HG03442 (cell line): ENCODE measurements at regions not wholly inside any gene's neighbourhood (a gene's known extent, or its start where the extent isn't known, plus 50 kb on each side); places are given as distances from the start of the nearest gene placed in this dataset.
"Not testable (repeated sequence)": the region's sequence is repeated elsewhere in the genome, so short reads cannot be mapped to it uniquely, and the experiment has no call there.

Experiments
- ATAC-seq: cut with Tn5 transposase; IDR thresholded peaks from one replicate; pipeline ENCODE4 v1.9.1; 2021; ENCODE audit warnings: mild to moderate bottlenecking, moderate library complexity; ENCODE audit not compliant: unreplicated experiment

DNA sequence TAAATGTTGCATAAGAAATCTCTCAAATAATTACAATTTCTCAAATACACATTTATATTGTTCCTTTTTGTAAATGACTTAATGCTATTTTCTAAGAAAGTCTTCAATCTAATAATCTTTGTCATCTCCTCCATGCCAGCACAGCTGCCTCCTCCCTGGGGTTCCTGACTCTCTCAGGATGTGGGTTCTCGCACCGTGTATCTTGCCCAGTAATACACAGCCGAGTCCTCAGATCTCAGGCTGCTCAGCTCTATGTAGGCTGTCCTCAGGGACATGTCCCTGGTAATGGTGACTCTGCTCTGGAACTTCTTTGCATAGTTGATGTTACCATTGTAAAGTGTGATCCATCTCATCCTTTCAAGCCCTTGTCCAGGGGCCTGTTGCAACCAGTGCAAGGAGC is 1223.7 kb downstream of the TMEM121 start:
- ATAC-seq: not testable (repeated sequence)

DNA sequence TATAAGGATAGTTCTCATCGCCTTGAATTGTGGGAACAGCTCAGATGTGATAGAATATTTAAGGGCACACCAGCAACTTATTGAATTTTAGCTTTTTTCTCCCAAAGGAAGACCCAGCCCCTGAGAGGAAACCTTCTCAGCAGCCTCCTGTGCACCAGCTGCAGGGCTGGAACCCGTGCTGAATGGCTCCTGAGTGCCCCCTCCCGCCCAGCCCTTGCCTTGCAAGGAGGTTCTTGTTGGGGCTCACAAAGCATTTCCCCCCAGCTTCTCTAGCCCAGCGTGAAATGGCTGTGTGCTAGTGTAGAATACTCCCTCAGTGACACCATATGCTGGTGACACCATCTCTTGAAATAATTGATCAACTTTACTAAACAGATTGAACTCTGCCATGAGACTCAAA is 1227.4 kb downstream of the TMEM121 start:
- not testable (repeated sequence) for ATAC-seq

DNA sequence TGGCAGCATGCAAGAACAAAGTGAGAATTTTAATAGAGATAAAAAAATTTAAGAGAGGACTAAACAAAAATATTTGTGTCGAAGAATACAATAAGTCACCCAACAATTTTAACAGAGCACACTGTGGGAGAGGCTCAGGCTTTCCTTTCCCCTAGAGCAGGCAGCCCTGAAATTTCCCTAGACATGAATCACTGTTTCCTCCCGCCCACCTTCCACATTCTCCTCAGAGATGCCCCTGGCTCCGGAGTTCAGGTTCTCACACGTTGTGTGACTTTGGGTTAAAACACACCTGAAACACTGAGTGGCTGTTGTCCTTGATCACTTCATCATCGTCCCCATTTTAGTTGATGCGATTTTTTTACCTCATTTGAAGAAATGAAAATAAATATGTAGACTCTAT is 1231.1 kb downstream of the TMEM121 start:
- ATAC-seq: not testable (repeated sequence)

DNA sequence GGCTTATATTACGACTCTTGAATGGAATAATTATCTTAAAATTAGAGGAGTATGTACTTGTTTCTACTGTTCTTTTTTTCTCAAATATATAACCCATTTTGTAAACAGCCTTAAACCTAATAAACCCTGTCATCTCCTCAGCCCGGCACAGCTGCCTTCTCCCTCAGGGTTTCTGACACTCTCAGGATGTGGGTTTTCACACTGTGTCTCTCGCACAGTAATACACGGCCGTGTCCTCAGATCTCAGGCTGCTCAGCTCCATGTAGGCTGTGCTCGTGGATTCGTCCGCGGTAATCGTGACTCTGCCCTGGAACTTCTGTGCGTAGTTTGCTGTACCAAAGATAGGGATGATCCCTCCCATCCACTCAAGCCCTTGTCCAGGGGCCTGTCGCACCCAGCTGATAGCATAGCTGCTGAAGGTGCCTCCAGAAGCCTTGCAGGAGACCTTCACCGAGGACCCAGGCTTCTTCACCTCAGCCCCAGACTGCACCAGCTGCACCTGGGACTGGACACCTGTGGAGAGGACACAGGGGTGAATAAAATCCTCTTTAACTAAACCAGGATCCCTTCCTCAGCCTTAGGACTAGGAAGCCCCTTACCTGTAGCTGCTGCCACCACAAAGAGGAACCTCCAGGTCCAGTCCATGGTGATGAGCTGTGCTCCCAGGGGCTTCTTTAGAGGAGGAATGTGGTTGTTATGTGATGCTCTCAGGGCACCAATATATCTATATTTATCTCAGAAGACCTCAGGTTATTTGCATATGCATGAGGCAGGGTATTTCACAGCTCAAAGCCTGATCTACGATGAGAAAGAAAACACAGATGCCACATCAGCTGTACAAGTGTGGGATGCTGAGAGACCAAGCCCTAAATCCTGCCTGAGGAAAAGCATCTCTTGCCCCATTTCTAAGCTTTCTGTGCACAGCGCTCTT is 1235.8 kb downstream of the TMEM121 start:
- ATAC-seq: peak; percentile 76

DNA sequence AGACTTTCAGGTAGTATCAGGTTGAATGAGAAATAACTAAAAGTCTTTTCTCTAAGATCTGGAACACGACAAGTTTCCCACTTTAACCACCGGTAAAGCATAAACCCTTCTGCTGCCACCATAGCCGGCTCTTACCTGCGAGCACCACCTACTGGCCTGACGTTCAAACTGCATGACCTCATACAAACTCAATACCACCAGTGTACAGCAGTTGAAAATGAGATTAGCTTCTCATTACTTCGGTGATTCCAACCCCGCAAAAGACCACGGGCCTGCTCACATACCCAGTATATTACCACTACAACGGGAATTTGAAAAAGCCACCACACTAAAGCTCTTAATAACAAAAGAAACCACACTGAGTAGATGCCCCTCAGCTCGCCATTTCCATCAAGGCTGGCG is 1238.6 kb downstream of the TMEM121 start:
- ATAC-seq: not testable (repeated sequence)

DNA sequence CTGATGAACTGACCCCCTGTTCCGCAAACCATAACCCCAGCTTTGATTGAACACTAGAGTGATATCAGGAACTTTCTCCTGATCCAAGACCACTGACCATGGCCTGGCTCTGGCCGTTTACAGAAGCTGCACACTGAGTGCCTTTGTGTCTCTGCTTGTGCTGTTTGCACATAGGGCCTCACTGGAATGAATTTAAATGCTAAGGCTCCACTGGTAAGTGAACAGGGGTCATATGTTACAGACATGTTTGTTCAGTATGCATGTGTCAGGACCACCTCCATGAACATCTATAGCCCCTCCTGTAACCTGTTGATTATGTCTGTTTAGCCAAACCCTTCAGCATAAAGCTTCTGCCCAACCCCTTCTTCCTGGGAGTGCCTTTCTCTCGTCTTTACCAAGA is 1239.8 kb downstream of the TMEM121 start:
- no peak for ATAC-seq

DNA sequence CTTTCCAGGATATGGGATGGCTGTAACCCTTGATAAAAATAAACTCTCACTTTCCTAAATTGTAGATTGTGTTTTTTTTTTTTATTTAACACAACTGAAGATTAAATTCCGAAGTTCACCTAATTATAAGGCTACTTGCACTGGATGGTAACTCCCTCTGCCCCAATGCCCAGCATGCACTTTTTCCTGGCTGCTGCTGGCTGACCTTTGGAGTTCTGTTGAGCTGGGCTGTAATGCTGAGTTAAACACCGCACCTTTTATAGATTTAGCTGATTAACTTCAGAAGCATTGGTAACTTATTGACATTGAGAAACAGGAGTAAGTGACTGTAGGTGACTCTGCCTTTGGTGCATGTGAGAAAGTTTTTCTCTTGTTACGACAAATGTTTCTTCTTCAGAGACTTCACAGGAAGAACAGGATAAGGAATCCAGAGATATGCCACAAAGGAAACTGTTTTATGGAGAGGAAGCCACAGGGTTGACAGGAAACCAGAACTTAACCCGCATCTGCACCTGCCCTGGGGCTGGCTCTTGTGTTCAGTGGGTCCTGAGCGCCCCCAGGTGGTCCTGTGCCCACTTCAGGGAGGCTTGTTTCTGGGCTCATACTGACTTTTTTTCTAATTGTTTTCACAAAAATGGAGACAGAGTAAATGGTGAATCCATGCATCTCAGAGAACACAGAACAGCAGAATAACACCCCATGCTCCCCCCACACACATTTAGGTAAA is 1240.3 kb downstream of the TMEM121 start:
- ATAC-seq: not testable (repeated sequence)

DNA sequence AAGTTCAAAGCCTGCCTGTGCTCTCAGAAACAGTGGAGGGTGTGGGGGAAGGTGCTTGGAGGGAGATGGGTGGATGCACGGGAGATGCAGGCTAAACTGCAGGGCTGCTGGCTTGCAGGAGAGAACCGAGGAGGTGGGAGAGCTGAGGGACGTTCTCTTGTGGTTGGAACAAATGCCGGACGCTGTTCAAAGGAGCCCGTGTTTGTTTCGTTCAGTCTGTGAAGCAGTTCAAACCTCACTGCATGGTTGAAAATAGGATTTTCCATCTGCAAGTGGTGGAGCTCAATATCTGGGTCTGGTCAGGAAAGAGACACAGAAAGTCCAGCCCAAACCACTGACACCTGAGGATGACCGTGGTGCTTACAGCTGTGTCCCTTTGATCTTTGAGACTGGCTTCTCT is 1241.8 kb downstream of the TMEM121 start:
- ATAC-seq: not testable (repeated sequence)

DNA sequence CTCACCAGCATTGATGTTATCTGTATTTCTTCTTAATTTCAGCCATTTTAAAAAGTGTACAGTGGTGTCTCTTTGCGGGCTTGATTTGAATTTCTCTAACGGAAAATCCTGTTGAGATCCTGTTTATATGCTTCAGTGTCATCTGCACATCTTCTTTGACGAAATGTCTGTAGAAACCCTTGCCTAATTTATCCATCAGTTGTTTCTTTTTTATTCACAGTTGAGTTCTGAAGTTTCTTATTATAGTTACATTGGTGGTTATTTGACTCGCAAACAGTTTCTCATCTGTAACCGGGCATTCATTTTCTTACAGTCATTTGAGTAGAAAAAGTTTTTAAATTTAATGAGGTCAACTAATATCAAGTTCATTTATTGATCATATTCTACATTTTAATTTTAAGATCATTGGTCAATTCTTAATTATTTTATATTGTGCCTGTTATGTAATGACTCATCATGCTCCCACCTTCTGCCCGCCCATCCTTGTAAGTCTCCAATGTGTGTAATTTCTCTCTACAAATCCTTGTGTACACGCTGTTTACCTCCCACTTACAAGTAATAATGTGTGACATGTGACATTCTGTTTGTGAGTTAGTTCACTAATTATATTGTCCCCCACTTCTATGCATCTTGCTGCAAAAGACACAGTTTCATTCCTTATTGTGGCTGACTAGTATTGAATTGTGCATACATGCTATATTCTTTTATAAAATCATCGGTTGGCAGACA is 1242.8 kb downstream of the TMEM121 start:
- ATAC-seq: not testable (repeated sequence)

DNA sequence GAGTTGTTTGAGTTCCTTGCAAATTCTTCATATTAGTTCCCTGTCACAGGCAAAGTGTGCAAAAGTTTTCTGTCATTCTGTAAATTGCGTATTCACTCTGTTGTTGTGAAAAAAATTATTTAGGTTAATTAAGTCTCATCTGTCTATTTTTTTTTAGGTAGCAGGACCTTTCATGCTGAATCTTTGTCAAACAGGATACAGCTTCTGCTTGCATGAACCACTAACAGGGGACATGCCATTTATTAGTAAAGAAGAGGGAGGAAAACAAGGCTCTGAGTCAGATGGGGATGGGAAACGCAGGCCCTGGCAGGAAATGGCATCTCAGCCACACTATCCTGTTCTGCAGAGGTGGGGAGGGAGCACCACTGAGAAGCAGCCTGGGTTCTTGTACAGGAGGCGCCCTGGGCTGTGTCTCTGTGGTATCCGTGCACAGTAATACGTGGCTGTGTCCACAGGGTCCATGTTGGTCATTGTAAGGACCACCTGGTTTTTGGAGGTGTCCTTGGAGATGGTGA is 1243.8 kb downstream of the TMEM121 start:
- not testable (repeated sequence) for ATAC-seq

DNA sequence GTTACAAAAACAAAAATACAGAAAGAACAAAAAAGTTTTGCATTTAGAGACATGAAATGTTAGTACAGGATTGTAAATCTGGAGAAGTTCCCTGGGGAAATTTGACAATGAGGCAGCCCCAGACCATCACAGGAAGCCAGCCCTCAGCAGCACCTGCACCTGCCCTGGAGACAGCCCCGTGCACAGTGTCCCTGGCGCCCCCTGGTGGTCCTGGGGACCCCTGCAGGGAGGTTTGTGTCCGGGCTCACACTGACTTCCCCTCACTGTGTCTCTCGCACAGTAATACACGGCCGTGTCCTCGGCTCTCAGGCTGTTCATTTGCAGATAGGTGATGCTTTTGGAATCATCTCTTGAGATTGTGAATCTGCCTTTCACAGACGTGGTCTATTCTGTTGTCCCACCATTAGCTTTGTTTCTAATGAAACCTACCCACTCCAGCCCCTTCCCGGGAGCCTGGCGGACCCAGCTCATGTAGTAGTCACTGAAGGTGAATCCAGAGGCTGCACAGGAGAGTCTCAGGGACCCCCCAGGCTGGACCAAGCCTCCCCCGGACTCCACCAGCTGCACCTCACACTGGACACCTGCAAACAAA is 1248.6 kb downstream of the TMEM121 start:
- ATAC-seq: not testable (repeated sequence)

DNA sequence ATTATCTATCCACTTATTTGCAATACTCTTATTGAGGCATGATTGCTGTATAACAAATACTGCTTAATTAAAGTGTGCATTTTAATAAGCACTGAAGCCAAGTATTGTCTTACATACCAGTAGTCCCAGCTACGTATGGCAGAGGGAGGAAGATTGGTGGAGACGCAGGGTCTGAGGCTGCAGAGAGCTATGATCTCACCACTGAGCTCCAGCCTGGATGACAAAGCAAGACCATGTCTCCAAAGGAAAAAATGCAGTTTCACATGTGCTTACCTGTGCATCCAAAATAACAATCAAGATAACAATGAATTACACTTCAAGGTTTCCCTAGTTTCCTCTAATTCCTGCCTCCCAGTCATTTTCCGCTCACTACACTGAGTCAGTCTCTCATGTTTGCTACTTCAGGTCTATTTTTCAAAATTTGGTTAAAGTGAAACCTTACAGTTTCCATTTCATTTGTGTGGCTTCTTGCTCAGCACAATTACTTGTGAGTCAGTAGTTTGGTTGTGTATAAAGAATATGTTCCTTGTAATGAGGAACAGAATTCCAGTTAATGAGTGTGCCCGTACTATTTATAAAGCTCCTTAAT is 1250.1 kb downstream of the TMEM121 start:
- ATAC-seq: no peak

DNA sequence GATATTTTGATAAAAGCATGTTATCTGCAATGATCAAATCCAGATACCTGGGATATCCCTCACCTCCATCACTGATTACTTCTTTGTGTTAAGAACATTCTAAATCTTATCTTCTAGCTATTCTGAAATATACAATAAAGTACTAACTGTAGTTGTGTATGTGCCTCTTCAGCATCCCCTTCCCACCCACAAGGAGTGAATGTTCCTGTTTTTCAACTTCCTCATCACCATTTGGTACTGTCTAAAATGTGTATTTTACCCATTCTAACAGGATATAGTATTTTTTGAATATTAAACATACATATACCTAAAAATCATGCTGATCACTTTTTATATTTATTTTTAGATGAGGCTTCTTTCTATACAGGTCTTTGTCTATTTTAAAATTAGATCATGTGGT is 1252.6 kb downstream of the TMEM121 start:
- no peak for ATAC-seq

DNA sequence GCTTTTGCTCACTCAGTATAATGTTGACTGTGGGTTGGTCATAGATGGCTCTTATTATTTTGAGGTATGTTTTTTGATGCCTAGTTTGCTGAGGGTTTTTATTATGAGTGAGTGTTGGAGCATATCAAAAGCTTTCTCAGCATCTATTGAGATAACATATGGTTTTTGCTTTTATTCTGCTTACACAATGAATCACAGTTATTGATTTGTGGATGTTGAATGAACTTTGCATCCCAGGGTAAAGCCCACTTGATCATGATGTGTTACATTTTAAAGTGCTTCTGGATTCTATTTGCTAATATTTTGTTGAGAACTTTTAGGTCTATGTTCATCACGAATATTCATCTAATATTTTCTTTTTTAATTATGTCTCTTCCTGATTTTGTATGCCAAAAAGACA is 1260.3 kb downstream of the TMEM121 start:
- no peak for ATAC-seq

DNA sequence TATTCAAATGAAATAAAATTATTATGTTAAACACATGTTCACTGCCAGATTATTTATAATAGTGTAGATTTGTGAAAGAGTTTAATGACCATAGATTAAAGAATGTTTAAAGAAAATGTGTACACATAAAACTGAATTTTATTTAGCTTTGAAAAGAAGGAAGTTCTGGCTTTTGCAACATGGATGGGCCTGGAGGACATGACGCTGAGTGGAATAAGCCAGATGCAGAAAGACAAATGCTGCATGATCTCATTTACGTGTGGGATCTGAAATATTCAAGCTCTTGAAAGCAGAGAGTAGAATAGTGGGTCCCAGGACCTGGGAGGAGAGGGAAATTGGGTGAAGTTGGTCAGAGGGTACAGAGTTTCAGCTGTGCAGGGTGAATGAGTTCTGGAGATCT is 1261.2 kb downstream of the TMEM121 start:
- no peak for ATAC-seq

DNA sequence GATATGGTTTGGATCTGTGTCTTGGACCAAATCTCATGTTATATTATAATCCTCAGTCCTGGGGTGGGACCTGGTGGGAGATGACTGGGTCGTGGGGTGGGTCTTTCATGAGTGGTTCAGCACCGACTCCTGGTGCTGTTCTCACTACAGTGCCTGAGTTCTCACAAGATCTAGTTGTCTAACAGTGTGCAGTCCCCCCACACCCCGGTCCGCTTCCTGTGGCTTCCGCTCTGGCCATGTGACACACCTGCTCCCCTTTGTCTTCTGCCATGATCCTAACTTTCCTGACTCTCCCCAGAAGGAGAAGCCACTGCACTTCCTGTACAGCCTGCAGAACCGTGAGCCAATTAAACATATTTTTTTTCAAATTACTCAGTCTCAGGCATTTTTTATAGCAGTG is 1262.2 kb downstream of the TMEM121 start:
- no peak for ATAC-seq

DNA sequence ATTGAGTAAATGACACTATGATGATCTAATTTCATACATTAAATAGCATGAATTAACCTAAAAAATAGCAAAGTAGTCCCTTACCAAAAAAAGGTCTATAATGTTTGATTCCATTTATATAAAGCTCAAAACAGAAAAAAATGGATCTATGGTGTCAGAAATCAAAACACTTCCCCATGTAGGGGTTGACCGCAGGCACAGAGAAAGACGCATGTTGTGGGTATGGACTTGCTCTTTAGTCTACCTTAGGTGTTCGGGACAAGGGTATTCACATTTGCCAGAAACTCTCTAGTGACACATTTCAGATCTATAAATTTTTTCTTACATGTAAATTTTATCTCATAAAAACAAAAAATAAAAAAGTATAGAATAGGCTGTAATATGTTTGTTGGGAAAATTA is 1262.9 kb downstream of the TMEM121 start:
- ATAC-seq: no peak

DNA sequence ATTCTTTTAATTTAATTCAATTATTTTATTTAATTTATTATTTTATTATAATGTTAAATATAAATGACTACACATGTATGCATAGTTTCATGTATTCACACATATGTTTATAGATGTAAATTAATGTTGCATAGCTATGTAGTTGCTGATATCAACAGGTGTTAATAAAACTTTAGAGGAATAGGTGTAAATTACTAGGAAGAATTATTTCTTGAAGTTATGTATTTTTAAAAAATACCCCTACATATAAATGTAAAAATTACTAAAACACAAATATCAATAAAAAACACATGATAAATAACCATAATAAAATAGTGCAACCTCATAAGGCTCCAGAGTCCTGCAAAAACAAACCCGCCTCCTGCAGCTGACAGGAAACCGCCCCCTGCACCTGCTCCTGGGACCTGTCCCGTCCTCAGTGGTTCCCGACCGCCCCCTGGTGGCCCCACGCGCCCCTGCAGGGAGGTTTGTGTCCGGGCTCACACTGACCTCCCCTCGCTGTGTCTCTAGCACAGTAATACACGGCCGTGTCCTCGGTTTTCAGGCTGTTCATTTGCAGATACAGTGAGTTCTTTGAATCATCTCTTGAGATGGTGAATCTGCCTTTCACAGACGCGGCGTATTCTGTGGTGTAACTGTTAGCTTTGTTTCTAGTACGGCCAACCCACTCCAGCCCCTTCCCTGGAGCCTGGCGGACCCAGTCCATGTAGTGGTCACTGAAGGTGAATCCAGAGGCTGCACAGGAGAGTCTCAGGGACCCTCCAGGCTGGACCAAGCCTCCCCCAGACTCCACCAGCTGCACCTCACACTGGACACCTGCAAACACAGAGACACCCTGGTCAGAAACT is 1264.0 kb downstream of the TMEM121 start:
- ATAC-seq: no peak

DNA sequence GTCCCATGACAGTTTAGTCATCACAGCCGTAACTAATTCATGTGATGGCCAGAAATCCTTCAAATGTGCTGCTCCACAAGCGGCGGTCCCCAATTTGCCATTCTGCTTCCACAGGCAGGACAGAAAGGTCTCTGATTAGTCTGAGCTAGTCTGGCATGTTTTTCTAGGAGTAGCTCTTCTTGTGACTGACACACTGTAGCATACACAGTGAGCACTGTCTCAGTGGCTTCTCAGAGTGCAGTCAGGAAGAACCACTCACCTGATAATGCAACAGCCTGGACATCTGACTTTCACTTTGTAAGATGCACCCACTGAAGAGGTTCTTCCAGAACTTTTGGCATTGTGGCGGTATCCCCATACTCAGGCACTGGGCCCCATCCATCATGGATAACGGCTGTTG is 1266.2 kb downstream of the TMEM121 start:
- ATAC-seq: no peak
